Neural cell (in vitro differentiated cells): ENCODE measurements at regions not wholly inside any gene's neighbourhood (a gene's known extent, or its start where the extent isn't known, plus 50 kb on each side); places are given as distances from the start of the nearest gene placed in this dataset.

Experiments
- CTCF ChIP-seq: fragments of 450-650 bp; IDR thresholded peaks from 2 replicates; pipeline ENCODE4 v1.5.1; 2014; ENCODE audit warnings: antibody characterized with exemption, mild to moderate bottlenecking, moderate library complexity; ENCODE audit not compliant: poor library complexity, severe bottlenecking
- POLR2AphosphoS5 ChIP-seq: IDR thresholded peaks from 2 replicates; pipeline ENCODE4 v1.6.1; 2012

DNA sequence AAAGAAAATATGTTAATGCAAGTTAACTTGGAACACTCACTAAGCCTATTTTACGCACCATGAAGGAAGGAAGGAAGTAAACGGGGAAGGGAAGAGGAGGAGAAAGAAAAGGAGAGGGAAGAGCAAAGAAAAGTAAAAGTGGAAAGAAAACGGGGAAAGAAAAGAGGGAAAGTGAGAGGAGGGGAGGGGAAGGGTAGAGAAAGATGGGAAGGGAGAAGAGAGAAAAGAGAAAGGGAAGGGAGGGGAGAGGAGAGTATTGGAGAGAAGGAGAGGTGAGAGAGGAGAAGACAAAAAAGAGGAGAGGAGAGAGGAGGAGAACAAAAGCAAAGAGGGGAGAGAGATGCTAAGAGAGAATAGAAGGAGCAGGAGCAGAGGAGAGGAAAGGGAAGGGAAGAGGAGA, 224.1 kb downstream of the SLITRK2 start:
- TF ChIP-seq POLR2AphosphoS5 (no peak), CTCF (no peak)
